ENCODE measurements at regions not wholly inside any gene's neighbourhood (a gene's known extent, or its start where the extent isn't known, plus 50 kb on each side); places are given as distances from the start of the nearest gene placed in this dataset.

DNA sequence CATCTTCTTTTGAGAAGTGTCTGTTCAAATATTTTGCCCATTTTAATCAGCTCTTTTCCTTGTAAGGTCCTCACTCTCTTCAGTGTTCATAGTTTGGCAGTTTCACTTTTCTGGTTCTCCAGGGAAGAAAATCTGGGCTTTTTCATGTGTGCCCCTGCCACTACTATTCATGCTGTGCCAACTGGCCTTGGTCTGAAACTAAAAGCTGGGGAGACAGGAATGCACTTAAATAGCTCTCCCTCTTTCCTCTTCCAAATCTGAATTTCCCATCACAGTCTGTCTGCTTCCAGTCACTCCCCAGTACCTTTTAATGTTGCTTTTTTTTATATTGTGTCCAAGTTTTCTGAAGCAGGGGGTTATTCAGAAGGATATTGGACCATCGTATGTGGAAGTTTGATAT is 574.3 kb upstream of the POU3F3 start:
- TF ChIP-seq, protein P1, sequence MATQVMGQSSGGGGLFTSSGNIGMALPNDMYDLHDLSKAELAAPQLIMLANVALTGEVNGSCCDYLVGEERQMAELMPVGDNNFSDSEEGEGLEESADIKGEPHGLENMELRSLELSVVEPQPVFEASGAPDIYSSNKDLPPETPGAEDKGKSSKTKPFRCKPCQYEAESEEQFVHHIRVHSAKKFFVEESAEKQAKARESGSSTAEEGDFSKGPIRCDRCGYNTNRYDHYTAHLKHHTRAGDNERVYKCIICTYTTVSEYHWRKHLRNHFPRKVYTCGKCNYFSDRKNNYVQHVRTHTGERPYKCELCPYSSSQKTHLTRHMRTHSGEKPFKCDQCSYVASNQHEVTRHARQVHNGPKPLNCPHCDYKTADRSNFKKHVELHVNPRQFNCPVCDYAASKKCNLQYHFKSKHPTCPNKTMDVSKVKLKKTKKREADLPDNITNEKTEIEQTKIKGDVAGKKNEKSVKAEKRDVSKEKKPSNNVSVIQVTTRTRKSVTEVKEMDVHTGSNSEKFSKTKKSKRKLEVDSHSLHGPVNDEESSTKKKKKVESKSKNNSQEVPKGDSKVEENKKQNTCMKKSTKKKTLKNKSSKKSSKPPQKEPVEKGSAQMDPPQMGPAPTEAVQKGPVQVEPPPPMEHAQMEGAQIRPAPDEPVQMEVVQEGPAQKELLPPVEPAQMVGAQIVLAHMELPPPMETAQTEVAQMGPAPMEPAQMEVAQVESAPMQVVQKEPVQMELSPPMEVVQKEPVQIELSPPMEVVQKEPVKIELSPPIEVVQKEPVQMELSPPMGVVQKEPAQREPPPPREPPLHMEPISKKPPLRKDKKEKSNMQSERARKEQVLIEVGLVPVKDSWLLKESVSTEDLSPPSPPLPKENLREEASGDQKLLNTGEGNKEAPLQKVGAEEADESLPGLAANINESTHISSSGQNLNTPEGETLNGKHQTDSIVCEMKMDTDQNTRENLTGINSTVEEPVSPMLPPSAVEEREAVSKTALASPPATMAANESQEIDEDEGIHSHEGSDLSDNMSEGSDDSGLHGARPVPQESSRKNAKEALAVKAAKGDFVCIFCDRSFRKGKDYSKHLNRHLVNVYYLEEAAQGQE (IDR thresholded peaks at IDR 0.05; ENCODE audit: insufficient replicate concordance, low read depth), result no peak
- TF ChIP-seq POLR2AphosphoS5 (IDR thresholded peaks at IDR 0.05; ENCODE audit: low read depth) (no peak), GABPA (IDR thresholded peaks at IDR 0.05; ENCODE audit: low read depth) (no peak), SPI1 (IDR thresholded peaks at IDR 0.05; ENCODE audit: borderline replicate concordance, low read depth) (no peak)
- no peak overlapping the region for H3K4me3 ChIP-seq (replicated peaks; ENCODE audit: insufficient read depth, low read length)
- no peak for DNase-seq (ENCODE audit: low read depth in 1 of 2, low spot score in 1 of 2)
- no peaks in the 10 kb centered on the region for H3K27me3 ChIP-seq (ENCODE audit: insufficient read depth, poor library complexity, severe bottlenecking)
- H3K27ac ChIP-seq (replicated peaks), result no peak overlapping the region

DNA sequence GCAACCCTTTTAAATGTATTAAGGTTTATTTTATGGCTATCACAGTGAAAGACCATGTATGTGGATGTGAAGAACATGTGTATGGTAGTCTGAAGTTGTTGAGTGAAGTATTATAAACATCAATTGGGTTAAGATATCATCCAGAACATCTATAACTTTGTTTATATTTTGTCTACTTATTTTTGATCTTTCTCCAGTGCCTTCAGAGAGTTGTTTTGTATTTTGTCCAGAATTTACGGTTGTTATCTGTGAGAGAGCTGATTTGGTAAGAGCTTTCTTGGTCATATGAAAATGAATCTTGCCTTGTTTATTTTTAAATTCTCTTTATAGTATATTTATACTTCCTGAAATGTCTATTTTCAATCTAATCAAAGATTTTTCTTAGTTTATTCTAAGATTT is 573.7 kb upstream of the POU3F3 start:
- DNase-seq (ENCODE audit: low read depth in 1 of 2, low spot score in 1 of 2), result no peak
- H3K4me3 ChIP-seq (replicated peaks; ENCODE audit: insufficient read depth, low read length), result no peak overlapping the region
- TF ChIP-seq POLR2AphosphoS5 (IDR thresholded peaks at IDR 0.05; ENCODE audit: low read depth) (no peak), GABPA (IDR thresholded peaks at IDR 0.05; ENCODE audit: low read depth) (no peak), SPI1 (IDR thresholded peaks at IDR 0.05; ENCODE audit: borderline replicate concordance, low read depth) (no peak)
- TF ChIP-seq, protein P2, sequence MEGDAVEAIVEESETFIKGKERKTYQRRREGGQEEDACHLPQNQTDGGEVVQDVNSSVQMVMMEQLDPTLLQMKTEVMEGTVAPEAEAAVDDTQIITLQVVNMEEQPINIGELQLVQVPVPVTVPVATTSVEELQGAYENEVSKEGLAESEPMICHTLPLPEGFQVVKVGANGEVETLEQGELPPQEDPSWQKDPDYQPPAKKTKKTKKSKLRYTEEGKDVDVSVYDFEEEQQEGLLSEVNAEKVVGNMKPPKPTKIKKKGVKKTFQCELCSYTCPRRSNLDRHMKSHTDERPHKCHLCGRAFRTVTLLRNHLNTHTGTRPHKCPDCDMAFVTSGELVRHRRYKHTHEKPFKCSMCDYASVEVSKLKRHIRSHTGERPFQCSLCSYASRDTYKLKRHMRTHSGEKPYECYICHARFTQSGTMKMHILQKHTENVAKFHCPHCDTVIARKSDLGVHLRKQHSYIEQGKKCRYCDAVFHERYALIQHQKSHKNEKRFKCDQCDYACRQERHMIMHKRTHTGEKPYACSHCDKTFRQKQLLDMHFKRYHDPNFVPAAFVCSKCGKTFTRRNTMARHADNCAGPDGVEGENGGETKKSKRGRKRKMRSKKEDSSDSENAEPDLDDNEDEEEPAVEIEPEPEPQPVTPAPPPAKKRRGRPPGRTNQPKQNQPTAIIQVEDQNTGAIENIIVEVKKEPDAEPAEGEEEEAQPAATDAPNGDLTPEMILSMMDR (IDR thresholded peaks at IDR 0.05; ENCODE audit: insufficient read depth, low read length), result no peak
- TF ChIP-seq, protein P1 (IDR thresholded peaks at IDR 0.05; ENCODE audit: insufficient replicate concordance, low read depth), result no peak
- H3K27me3 ChIP-seq (ENCODE audit: insufficient read depth, poor library complexity, severe bottlenecking), result no peaks in the 10 kb centered on the region
- H3K27ac ChIP-seq (replicated peaks), result no peak overlapping the region

DNA sequence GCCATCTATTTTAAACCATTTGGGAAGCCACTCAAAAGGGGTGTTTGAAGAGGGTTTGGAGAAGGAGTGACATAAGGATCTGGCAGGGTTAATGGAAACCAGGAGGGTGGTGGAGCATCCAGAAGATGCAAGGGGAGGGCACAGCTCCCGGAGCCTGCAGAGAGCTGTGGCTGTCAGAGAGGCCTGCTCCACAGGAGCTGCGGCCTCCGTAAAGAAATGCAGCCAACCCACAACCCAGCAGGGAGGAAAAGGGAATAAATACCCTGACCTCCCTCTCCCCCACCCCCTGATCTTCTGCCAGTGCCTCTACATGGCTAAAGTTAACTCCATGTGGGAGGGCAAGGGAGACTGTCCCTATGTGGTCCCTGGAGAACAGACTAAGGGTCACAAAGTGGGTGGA is 567.1 kb upstream of the POU3F3 start:
- no peak overlapping the region for H3K4me3 ChIP-seq (replicated peaks; ENCODE audit: insufficient read depth, low read length)
- H3K27ac ChIP-seq (replicated peaks), result no peak overlapping the region
- no peak for DNase-seq (ENCODE audit: low read depth in 1 of 2, low spot score in 1 of 2)
- no peaks in the 10 kb centered on the region for H3K27me3 ChIP-seq (ENCODE audit: insufficient read depth, poor library complexity, severe bottlenecking)
- no peak for TF ChIP-seq POLR2AphosphoS5 (IDR thresholded peaks at IDR 0.05; ENCODE audit: low read depth)
- TF ChIP-seq, protein P2 (IDR thresholded peaks at IDR 0.05; ENCODE audit: insufficient read depth, low read length), result no peak
- TF ChIP-seq SPI1 (IDR thresholded peaks at IDR 0.05; ENCODE audit: borderline replicate concordance, low read depth), result no peak
- TF ChIP-seq, protein P1 (IDR thresholded peaks at IDR 0.05; ENCODE audit: insufficient replicate concordance, low read depth), result no peak
- TF ChIP-seq GABPA (IDR thresholded peaks at IDR 0.05; ENCODE audit: low read depth), result no peak

All from HL-60 (cell line).